K562 (cell line): ENCODE measurements at regions not wholly inside any gene's neighbourhood (a gene's known extent, or its start where the extent isn't known, plus 50 kb on each side); places are given as distances from the start of the nearest gene placed in this dataset.

ENCODE experiments used
- ATAC-seq: fragments of 200-7000 bp; cut with Tn5 transposase; 3 replicates; pipeline ENCODE4 v1.9.1; 2020; ENCODE audit warnings: moderate library complexity
- BruUV-seq: library from RNA; stranded (reverse); fragments of 400-500 nt; replicated peaks from 2 replicates; lab custom pipeline; 2021; lab: Mats Ljungman, UMichigan
- CTCF ChIA-PET: fragments of 300-600 bp; formaldehyde crosslinking; extraction: SDS; loops from one replicate; lab custom pipeline; 2021; ENCODE audit warnings: low intra/inter-chr PET ratio; lab: Yijun Ruan, JAX
- POLR2A ChIA-PET: fragments of 300-600, 350-650 bp; sonication (Branson Sonifier 250); formaldehyde crosslinking; extraction: SDS; loops from one replicate; lab custom pipeline; 2021; ENCODE audit warnings: antibody characterized with exemption, inconsistent platforms; lab: Yijun Ruan, JAX
- DNase-seq, 4 experiments: peaks; one replicate each; pipeline versions ENCODE4 v3.0.0 to v3.0.0-alpha.2; 2011 to 2018; ENCODE audit warnings: low spot score in 3 of 4, mixed read lengths in 3 of 4; ENCODE audit errors: extremely low read depth in 1 of 4
- FAIRE-seq: peaks from 2 replicates; lab custom pipeline; 2011; peaks lifted over from hg19 to GRCh38; lab: Jason Lieb, UNC
- H2AFZ ChIP-seq: 2 replicates; pipeline ENCODE4 v1.6.0; 2011; ENCODE audit warnings: low read depth, low read length, control low read depth, inconsistent platforms
- H3K27ac ChIP-seq: fragments of 200-600 bp; 3 replicates; pipeline ENCODE4 v1.8.0; 2011; ENCODE audit warnings: low read depth, mild to moderate bottlenecking, control low read depth, inconsistent platforms, low read length, moderate library complexity, mixed read lengths; ENCODE audit errors: extremely low read depth
- H3K27me3 ChIP-seq, 2 experiments: fragments of 300-600 bp in 1 of 2; 2 replicates in 1 of 2; 3 replicates in 1 of 2; pipeline versions ENCODE4 v1.6.0 to v1.8.0; 2011; ENCODE audit warnings: inconsistent platforms in 2 of 2, low read length in 2 of 2, mild to moderate bottlenecking in 1 of 2, mixed read lengths in 1 of 2, moderate library complexity in 1 of 2; ENCODE audit not compliant: control insufficient read depth in 2 of 2, insufficient read depth in 2 of 2
- H3K36me3 ChIP-seq: fragments of 300-600 bp; 3 replicates; pipeline ENCODE4 v1.8.0; 2011; ENCODE audit warnings: mild to moderate bottlenecking, low read length, inconsistent platforms; ENCODE audit not compliant: control insufficient read depth, insufficient read depth
- H3K4me1 ChIP-seq, 2 experiments: fragments of 200-600 bp in 1 of 2; replicated peaks in 1 of 2; 2 replicates in 1 of 2; 3 replicates in 1 of 2; pipeline versions ENCODE4 v1.5.1 to v1.8.0; 2011; ENCODE audit warnings: inconsistent platforms in 2 of 2, low read length in 2 of 2, mild to moderate bottlenecking in 1 of 2, mixed read lengths in 1 of 2, moderate library complexity in 1 of 2; ENCODE audit not compliant: control insufficient read depth in 2 of 2, insufficient read depth in 2 of 2
- H3K4me2 ChIP-seq: 2 replicates; pipeline ENCODE4 v1.6.1; 2011; ENCODE audit warnings: low read length, control low read depth, inconsistent platforms, mixed read lengths; ENCODE audit not compliant: insufficient read depth
- H3K4me3 ChIP-seq: fragments of 200-600 bp; sonication (generic), shearing (Covaris generic); 2 replicates; pipeline ENCODE4 v1.5.1; 2016; ENCODE audit warnings: control low read depth, inconsistent platforms
- H3K79me2 ChIP-seq: fragments of 200-600 bp; 3 replicates; pipeline ENCODE4 v1.8.0; 2011; ENCODE audit warnings: low read length, inconsistent platforms; ENCODE audit not compliant: control insufficient read depth, insufficient read depth
- H3K9ac ChIP-seq, 2 experiments: 2 replicates each; pipeline versions ENCODE4 v1.6.0 to v1.6.1; 2011; ENCODE audit warnings: low read depth in 2 of 2, low read length in 2 of 2, control low read depth in 1 of 2, inconsistent platforms in 1 of 2, mild to moderate bottlenecking in 1 of 2, mixed read lengths in 1 of 2; ENCODE audit not compliant: insufficient read depth in 1 of 2
- H3K9me1 ChIP-seq: one replicate; pipeline ENCODE4 v1.6.0; 2011; ENCODE audit warnings: inconsistent platforms, mild to moderate bottlenecking, low read length, moderate library complexity; ENCODE audit not compliant: control insufficient read depth, insufficient read depth
- H3K9me3 ChIP-seq: replicated peaks from 2 replicates; pipeline ENCODE4 v1.5.1; 2011; ENCODE audit warnings: low read depth, low read length, inconsistent platforms; ENCODE audit not compliant: control insufficient read depth, insufficient read depth
- H4K20me1 ChIP-seq: replicated peaks from 2 replicates; pipeline ENCODE4 v1.6.1; 2011; ENCODE audit warnings: low read length, inconsistent platforms, mixed read lengths; ENCODE audit not compliant: control insufficient read depth, insufficient read depth
- FOXK1 ChIP-seq: sonication (generic); formaldehyde crosslinking; IDR thresholded peaks from 2 replicates; pipeline ENCODE4 v1.8.0; 2022; ENCODE audit warnings: missing genetic modification reagents, mild to moderate bottlenecking, borderline replicate concordance
- HNRNPLL ChIP-seq: fragments of 200-400 bp; formaldehyde crosslinking; IDR thresholded peaks from 2 replicates; pipeline ENCODE4 v1.6.1; 2017; ENCODE audit warnings: low read length, low read depth, mild to moderate bottlenecking; ENCODE audit not compliant: poor library complexity, severe bottlenecking
- IRF2 ChIP-seq: sonication (generic); formaldehyde crosslinking; IDR thresholded peaks from 2 replicates; pipeline ENCODE4 v1.8.1; 2022; ENCODE audit warnings: mild to moderate bottlenecking, missing genetic modification reagents
- NFE2 ChIP-seq: IDR thresholded peaks from 2 replicates; pipeline ENCODE4 v1.6.1; 2014; ENCODE audit warnings: antibody characterized with exemption, low read depth
- NFRKB ChIP-seq: fragments of 450-650 bp; IDR thresholded peaks from 2 replicates; pipeline ENCODE4 v1.6.1; 2016; ENCODE audit warnings: low read depth
- POLR3A ChIP-seq: IDR thresholded peaks from 2 replicates; pipeline ENCODE4 v1.6.1; 2011; ENCODE audit warnings: borderline replicate concordance, mild to moderate bottlenecking, moderate library complexity; ENCODE audit not compliant: insufficient read length, insufficient read depth; ENCODE audit errors: extremely low read depth
- RUNX1 ChIP-seq: sonication (generic); IDR thresholded peaks from 2 replicates; pipeline ENCODE4 v1.6.1; 2016; ENCODE audit warnings: antibody characterized with exemption, low read depth
- SREBF1 ChIP-seq: fragments of 150-350 bp; IDR thresholded peaks from 2 replicates; pipeline ENCODE4 v1.6.1; 2014; ENCODE audit warnings: antibody characterized with exemption, low read depth, low read length, borderline replicate concordance
- SRSF1 ChIP-seq: fragments of 200-400 bp; formaldehyde crosslinking; IDR thresholded peaks from 2 replicates; pipeline ENCODE4 v1.6.1; 2017; ENCODE audit warnings: mild to moderate bottlenecking, low read depth, low read length, moderate library complexity
- ZKSCAN1 ChIP-seq: fragments of 150-350 bp; IDR thresholded peaks from 2 replicates; pipeline ENCODE4 v1.6.1; 2016; ENCODE audit warnings: low read depth, low read length
- ZNF124 ChIP-seq: sonication (generic); formaldehyde crosslinking; IDR thresholded peaks from 2 replicates; pipeline ENCODE4 v1.8.1; 2022; ENCODE audit warnings: missing genetic modification reagents
- ZNF431 ChIP-seq: sonication (generic); formaldehyde crosslinking; IDR thresholded peaks from 2 replicates; pipeline ENCODE4 v1.8.0; 2022; ENCODE audit warnings: mild to moderate bottlenecking, missing genetic modification reagents
- WGBS: fragments of 100-300 bp; shearing (Covaris generic); methylation state at CpG from one replicate; pipeline ENCODE4 v1.1.6; 2016; ENCODE audit warnings: low coverage, mixed read lengths; ENCODE audit not compliant: insufficient coverage; ENCODE audit errors: missing lambda C conversion rate; 5-methylcytosine and 5-hydroxymethylcytosine counted together
- in situ Hi-C: fragments of 300-500 bp; cut with MboI; formaldehyde crosslinking; loops from 4 replicates; pipeline ENCODE4 v1.15.0; 2018; ENCODE audit warnings: inconsistent platforms, mixed read lengths
- intact Hi-C: fragments of 100-400 bp; cut with micrococcal nuclease; formaldehyde crosslinking; loops from 2 replicates; pipeline ENCODE4 v1.14.2; 2022
- TF ChIP-seq, protein P1 (sequence below): sonication (generic); formaldehyde crosslinking; IDR thresholded peaks from 2 replicates; pipeline ENCODE4 v1.8.1; 2023; ENCODE audit warnings: mild to moderate bottlenecking, missing genetic modification reagents
- TF ChIP-seq, protein P2 (sequence below): fragments of 250-450 bp; sonication (Bioruptor Pico); IDR thresholded peaks from 2 replicates; pipeline ENCODE4 v1.4.0; 2020; ENCODE audit warnings: mild to moderate bottlenecking

DNA sequence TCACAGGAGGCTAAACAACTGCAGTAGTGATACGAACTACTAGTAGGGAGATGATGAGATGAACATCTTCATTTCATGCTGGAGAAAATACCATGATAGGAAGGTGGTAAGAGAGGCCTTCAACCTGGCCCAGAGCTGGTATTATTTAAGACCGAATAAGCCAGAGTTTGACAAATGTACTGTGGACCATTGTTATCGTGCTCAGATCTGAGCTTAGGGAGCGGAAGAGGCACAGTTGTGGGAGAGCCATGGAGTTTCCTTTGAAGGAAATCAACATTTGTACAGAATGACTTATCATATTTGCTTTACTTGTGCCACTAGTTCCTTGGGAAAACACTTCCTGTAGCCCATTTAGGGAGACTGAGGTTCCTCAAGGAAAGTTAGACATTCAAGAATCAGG lies 260.6 kb upstream of the TNP1 start:
- WGBS, result 56% methylated on average over 4 of the region's 4 CpGs
- no TSS peak for BruUV-seq
- in situ Hi-C loops (no loop called here), intact Hi-C loops (no loop called here)
- Histone ChIP-seq H3K79me2 (no peaks in the 10 kb centered on the region), H3K36me3 (no peaks in the 10 kb centered on the region), H2AFZ (peak overlapping the region; percentile 31; the same call in 1 of the 2 replicates), H3K9ac (no peak overlapping the region), H3K9me1 (no peaks in the 10 kb centered on the region), H3K27ac (no peak overlapping the region), H3K4me3 (no peak overlapping the region), H3K4me2 (no peak overlapping the region), H4K20me1 (no peaks in the 10 kb centered on the region), H3K4me1 (peaks cover 0 to 4% of the 10 kb centered on the region in 2 experiments; a peak in 2 of 5 replicates), H3K27me3 (no peaks in the 10 kb centered on the region), H3K9me3 (no peaks in the 10 kb centered on the region)
- no peak for DNase-seq
- no peak for ATAC-seq
- ChIA-PET CTCF (no interaction called here), POLR2A (interaction anchor here (1.1 kb wide), 1 partner anchor 12 kb away, joined by 5 read pairs; no protein-coding TSS in a partner anchor)
- FAIRE-seq, result peak; percentile 11
- TF ChIP-seq, protein P1, sequence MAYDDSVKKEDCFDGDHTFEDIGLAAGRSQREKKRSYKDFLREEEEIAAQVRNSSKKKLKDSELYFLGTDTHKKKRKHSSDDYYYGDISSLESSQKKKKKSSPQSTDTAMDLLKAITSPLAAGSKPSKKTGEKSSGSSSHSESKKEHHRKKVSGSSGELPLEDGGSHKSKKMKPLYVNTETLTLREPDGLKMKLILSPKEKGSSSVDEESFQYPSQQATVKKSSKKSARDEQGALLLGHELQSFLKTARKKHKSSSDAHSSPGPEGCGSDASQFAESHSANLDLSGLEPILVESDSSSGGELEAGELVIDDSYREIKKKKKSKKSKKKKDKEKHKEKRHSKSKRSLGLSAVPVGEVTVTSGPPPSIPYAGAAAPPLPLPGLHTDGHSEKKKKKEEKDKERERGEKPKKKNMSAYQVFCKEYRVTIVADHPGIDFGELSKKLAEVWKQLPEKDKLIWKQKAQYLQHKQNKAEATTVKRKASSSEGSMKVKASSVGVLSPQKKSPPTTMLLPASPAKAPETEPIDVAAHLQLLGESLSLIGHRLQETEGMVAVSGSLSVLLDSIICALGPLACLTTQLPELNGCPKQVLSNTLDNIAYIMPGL (CRISPR knock-in tag), result no peak
- no peak for TF ChIP-seq NFE2
- TF ChIP-seq ZKSCAN1, result no peak
- TF ChIP-seq SRSF1, result no peak
- TF ChIP-seq, protein P2, sequence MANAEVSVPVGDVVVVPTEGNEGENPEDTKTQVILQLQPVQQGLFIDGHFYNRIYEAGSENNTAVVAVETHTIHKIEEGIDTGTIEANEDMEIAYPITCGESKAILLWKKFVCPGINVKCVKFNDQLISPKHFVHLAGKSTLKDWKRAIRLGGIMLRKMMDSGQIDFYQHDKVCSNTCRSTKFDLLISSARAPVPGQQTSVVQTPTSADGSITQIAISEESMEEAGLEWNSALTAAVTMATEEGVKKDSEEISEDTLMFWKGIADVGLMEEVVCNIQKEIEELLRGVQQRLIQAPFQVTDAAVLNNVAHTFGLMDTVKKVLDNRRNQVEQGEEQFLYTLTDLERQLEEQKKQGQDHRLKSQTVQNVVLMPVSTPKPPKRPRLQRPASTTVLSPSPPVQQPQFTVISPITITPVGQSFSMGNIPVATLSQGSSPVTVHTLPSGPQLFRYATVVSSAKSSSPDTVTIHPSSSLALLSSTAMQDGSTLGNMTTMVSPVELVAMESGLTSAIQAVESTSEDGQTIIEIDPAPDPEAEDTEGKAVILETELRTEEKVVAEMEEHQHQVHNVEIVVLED (CRISPR knock-in tag), result no peak
- TF ChIP-seq POLR3A, result no peak
- no peak for TF ChIP-seq HNRNPLL
- no peak for TF ChIP-seq ZNF124 (CRISPR knock-in tag)
- no peak for TF ChIP-seq IRF2 (CRISPR knock-in tag)
- no peak for TF ChIP-seq SREBF1
- TF ChIP-seq FOXK1 (CRISPR knock-in tag), result no peak
- TF ChIP-seq ZNF431 (CRISPR knock-in tag), result no peak
- TF ChIP-seq RUNX1, result no peak
- no peak for TF ChIP-seq NFRKB
